22Rv1 (cell line): ENCODE measurements at regions not wholly inside any gene's neighbourhood (a gene's known extent, or its start where the extent isn't known, plus 50 kb on each side); places are given as distances from the start of the nearest gene placed in this dataset.

Source experiments
- H3K27ac ChIP-seq: fragments of 450-650 bp; 2 replicates; pipeline ENCODE4 v1.5.1; 2017
- ZFX ChIP-seq: fragments of 450-650 bp; IDR thresholded peaks from 2 replicates; pipeline ENCODE4 v1.6.1; 2017; ENCODE audit warnings: antibody characterized with exemption, borderline replicate concordance
- TF ChIP-seq, protein P1 (sequence below): fragments of 450-650 bp; IDR thresholded peaks from 2 replicates; pipeline ENCODE4 v1.5.1; 2017; ENCODE audit warnings: mild to moderate bottlenecking

DNA sequence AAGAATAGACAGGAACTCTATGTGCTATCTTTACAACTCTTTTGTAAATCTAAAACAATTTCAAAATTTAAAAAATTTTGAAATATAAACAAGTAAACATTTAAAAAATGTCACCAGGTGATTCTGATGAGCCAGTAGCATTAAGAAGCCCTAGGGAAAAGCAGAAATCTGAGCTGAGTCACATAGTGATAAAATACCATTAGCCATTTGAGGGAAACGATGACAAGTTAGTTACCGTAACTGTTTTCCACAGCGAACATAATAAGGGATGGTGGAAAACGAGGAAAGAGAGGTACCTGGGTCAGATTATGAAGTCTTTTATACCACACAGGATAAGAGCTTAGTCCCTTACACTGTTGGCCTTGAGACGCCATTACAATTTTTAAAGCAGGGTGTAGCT is 55.5 kb downstream of the PRR15 start:
- no peak overlapping the region for H3K27ac ChIP-seq
- TF ChIP-seq, protein P1, sequence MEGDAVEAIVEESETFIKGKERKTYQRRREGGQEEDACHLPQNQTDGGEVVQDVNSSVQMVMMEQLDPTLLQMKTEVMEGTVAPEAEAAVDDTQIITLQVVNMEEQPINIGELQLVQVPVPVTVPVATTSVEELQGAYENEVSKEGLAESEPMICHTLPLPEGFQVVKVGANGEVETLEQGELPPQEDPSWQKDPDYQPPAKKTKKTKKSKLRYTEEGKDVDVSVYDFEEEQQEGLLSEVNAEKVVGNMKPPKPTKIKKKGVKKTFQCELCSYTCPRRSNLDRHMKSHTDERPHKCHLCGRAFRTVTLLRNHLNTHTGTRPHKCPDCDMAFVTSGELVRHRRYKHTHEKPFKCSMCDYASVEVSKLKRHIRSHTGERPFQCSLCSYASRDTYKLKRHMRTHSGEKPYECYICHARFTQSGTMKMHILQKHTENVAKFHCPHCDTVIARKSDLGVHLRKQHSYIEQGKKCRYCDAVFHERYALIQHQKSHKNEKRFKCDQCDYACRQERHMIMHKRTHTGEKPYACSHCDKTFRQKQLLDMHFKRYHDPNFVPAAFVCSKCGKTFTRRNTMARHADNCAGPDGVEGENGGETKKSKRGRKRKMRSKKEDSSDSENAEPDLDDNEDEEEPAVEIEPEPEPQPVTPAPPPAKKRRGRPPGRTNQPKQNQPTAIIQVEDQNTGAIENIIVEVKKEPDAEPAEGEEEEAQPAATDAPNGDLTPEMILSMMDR, result no peak

DNA sequence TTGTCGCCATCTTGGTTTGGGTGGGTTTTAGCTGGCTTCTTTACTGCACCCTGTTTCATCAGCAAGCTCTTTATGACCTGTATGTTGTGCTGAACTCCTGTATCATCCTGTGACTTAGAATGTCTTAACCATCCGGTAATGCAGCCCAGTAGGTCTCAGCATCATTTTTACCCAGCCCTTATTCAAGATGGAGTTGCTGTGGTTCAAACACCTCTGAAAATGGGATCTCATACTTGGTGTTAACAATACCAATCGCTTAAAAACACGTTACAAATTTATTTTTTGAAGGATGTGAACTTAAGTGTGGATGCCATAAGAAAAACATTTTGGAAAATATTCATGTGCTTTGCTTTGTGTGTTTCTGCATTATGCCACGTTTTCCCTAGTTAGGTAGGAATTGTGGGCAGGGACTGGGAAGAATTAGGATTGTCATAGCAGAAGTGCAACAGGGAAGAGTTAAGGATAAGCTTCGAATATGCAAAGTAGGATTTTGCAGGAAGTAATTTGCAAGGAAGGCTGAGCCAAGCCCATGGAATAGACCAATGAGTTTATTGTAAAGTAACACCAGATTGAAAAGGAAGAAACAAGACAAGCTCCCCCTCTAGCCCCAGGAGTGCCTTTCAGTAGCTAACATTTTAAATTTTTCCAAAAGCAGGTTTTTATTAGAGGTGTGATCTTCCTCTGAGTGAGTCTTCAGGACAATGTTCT is 56.4 kb downstream of the PRR15 start:
- H3K27ac ChIP-seq, result no peak overlapping the region
- TF ChIP-seq, protein P1, result no peak
- TF ChIP-seq ZFX, result no peak

DNA sequence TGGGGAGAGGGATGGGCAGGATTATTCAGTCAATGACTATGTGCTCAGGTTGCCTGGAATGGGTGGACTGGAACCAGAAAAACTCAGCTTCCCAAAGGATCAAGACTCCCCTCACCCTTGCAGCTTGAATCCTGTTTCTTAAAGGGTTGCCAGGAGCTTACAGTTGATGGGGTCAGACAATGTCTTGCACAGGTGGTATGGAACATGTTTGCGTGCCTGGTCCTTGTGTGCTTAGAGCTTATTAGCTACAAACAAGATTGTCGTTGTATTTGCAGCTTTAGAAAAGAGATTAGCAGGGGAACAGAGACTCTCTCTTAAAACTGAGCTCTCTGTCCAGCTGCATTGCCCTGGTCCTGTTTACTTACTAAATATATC is 56.9 kb downstream of the PRR15 start:
- TF ChIP-seq, protein P1, result no peak
- no peak for TF ChIP-seq ZFX
- no peak overlapping the region for H3K27ac ChIP-seq

DNA sequence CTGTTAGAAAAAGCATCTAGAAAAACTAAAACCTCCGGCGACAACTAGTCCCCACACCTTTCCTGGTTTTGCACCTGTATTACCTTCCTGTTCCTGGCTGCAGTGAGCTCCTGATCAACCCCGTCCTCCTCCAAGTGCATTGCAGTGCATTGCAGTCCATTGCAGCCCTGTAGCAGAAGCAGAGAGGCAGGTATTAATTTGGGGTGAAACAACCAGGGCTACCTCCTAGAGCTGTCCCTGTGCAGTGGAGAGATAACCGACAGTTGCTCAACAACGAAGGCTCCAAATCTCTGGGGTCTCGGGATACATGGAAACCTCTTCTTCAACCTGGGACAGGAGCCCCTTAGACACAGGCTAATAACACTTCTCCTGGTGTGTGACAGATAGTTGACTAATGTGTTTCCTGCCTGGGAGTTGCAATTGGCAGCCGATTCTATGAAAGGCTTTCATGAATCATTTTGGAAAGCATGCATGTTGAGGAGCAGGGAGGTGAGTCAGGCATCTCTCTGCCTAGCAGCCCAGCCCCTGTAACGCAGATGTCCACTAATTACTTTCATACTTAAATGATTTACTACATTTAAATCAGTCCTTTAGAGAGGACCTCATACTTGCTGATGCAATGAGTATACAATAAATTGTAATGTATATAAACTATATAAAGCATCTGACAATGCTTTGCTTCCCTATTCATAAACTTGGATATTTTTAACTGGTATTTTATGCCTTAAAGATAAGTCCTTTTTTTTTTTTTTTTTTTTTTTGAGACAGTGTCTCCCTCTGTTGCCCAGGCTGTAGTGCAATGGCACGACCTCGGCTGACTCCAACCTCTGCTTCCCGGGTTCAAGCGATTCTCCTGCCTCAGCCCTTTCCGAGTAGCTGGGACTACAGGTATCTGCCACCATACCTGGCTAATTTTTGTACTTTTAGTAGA is 59.0 kb downstream of the PRR15 start:
- H3K27ac ChIP-seq, result no peak overlapping the region
- TF ChIP-seq, protein P1, result no peak
- no peak for TF ChIP-seq ZFX

DNA sequence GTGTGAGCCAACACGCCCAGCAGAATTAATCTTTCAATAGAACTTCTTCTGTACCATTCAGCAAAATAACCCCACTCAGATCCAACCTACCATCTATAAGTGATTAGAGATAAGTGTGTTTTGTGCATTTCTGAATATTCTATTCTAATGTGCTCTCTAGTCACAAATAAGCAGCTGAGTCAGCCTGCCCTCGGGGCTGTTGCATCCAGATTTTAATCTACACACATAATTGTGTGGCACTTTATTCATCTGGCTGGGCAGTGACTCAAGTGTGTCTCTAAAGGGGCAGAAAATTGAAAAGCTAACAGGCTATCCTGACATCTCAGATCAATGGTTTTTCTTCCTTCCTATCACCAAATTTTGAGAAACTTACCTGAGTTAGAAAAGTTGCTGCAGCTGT is 60.3 kb downstream of the PRR15 start:
- H3K27ac ChIP-seq, result no peak overlapping the region
- TF ChIP-seq, protein P1, result no peak
- no peak for TF ChIP-seq ZFX

DNA sequence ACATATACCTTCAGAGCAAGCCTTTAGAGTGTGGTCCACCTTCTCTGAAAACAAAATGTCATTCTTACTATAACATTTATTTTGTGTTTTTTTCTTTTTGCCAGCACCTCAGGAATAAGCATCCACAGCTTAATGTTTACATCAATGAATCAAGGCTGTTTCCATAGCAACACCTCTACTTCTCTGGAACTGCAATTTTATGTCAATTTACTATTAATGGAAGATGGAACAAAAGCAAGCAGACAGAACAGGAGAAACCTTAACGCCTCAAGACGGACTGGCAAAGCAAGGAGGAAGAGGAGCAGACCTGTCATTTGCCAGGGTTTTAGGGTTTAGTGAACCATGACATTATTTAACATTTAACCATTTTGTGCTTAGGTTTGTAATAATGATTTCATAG is 63.1 kb downstream of the PRR15 start:
- H3K27ac ChIP-seq, result no peak overlapping the region
- no peak for TF ChIP-seq ZFX
- TF ChIP-seq, protein P1, result no peak

DNA sequence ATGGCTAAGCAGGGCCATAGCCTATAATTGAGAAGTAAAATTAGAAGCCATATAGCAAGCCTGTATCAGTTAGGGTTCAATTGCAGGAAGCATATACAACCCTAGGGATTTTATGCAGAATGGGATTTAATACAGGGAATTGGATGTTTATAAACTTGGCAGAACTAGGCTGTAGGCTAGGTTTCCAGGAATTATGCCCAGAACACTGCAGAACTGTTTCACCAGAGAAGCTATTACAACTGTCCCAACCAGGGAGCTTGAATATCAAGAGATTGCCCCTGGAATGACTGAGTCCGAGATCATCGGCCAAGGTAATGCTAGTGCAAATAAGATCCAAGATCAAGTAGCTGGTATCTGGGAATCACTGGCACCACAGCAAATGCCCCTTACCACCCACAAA is 64.0 kb downstream of the PRR15 start:
- H3K27ac ChIP-seq, result no peak overlapping the region
- TF ChIP-seq, protein P1, result no peak
- TF ChIP-seq ZFX, result no peak
